Loucy (cell line): ENCODE measurements at regions not wholly inside any gene's neighbourhood (a gene's known extent, or its start where the extent isn't known, plus 50 kb on each side); places are given as distances from the start of the nearest gene placed in this dataset.

Experiments used
- EZH2phosphoT487 ChIP-seq: fragments of 200-600 bp; IDR thresholded peaks from 2 replicates; pipeline ENCODE4 v1.6.1; 2018; ENCODE audit warnings: antibody characterized with exemption, mild to moderate bottlenecking, moderate library complexity, borderline replicate concordance
- TF ChIP-seq, protein P1 (sequence below): fragments of 200-600 bp; sonication (generic); conservative IDR thresholded peaks from 2 replicates; pipeline ENCODE4 v1.5.1; 2014; ENCODE audit warnings: mild to moderate bottlenecking, antibody characterized with exemption, low read length

DNA sequence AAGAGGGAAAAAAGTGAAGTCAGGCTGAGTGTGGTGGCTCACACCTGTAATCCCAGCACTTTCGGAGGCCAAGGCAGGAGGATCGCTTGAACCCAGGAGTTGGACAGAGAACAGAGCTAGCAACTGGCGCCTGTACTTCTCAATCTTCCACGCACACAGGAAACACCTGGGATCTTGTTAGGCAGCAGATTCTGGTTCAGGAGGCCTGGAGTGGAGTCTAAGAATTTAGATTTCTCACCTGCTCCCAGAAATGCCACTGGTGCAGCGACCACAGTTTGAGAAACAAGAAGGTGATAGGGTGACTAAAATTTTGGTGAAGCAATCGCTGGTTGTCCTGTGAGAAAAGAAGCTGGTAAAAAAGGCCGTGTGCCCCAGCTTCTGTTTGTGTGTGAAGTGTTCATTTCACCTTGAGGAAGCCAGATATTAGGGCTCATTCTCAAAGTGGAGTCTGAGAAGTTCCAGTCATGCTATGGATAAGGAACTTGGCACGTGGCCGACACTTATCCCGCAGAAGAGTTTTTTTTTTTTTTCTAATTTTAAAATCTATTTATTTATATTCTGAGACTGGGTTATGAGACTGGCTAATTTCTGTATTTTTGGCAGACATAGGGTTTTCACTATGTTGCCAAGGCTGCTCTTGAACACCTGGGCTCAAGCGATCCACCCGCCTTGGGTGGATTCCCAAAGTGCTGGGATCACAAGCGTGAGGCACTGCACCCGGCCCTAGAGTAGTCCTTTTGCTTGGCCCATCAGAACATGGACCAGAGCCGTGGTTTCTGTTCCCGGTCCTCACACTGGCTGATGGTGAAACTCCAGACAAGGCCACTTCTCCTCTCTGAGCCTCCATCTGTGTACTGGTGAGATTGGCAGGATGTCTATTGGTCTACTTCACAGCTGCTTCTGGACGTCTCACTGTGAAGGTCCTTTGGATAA lies 324.6 kb upstream of the PROK2 start:
- TF ChIP-seq, protein P1, sequence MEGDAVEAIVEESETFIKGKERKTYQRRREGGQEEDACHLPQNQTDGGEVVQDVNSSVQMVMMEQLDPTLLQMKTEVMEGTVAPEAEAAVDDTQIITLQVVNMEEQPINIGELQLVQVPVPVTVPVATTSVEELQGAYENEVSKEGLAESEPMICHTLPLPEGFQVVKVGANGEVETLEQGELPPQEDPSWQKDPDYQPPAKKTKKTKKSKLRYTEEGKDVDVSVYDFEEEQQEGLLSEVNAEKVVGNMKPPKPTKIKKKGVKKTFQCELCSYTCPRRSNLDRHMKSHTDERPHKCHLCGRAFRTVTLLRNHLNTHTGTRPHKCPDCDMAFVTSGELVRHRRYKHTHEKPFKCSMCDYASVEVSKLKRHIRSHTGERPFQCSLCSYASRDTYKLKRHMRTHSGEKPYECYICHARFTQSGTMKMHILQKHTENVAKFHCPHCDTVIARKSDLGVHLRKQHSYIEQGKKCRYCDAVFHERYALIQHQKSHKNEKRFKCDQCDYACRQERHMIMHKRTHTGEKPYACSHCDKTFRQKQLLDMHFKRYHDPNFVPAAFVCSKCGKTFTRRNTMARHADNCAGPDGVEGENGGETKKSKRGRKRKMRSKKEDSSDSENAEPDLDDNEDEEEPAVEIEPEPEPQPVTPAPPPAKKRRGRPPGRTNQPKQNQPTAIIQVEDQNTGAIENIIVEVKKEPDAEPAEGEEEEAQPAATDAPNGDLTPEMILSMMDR: no peak
- no peak for TF ChIP-seq EZH2phosphoT487
